ENCODE measurements at regions not wholly inside any gene's neighbourhood (a gene's known extent, or its start where the extent isn't known, plus 50 kb on each side); places are given as distances from the start of the nearest gene placed in this dataset.
"Not testable (repeated sequence)": the region's sequence is repeated elsewhere in the genome, so short reads cannot be mapped to it uniquely, and the experiment has no call there.

DNA sequence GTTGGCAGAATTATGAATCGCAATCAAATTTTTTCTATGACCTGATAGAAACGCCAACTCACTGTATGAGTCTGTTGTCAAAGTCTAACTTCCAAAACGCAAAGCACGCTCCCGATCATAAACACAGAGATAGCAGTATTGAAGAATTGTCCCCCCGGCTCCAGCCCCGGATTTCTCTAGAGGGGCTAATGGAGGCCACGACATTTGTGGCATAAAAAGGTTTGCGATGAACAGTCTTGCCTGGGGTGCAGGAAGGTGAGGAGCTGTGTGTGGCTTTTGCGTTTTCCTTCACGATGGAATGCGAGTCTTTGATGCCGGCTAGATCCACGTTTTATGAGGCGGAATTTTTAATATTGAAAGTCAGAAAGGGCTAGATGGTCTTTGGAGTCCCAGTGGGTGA lies 183.0 kb downstream of the CRLF2 start:
- Mint-ChIP-seq H3K27ac (no peak overlapping the region), H3K36me3 (ENCODE audit: insufficient read depth) (peaks cover 4% of the 10 kb centered on the region), H3K9me3 (peaks cover 0 to 12% of the 10 kb centered on the region in 2 donors), H3K27me3 (peaks cover 0 to 10% of the 10 kb centered on the region in 2 donors), H3K4me1 (ENCODE audit: low read depth in 2 of 2) (peaks cover 11% of the 10 kb centered on the region in 2 donors), H3K4me3 (no peak overlapping the region)
- ATAC-seq (replicated peaks) (no peak), DNase-seq (no peak)

DNA sequence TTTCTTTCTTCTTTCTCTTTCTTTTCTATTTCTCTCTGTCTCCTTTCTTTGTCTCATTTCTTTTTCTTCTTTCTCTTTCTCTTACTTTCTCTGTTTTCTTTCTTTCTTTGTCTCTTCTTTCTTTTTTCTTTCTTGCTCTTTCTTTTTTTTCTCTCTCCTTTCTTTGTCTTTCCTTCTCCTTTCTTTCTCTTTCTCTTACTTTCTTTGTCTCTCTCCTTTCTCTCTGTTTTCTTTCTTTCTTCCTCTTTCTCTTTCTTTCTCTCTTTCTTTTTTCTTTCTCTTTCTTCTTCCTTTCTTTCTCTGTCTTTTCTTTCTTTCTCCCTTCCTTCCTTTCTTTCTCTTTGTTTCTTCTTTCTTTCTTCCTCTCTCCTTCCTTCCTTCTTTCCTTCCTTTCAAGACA lies 184.8 kb downstream of the CRLF2 start:
- H3K27me3 Mint-ChIP-seq, result peaks cover 0 to 10% of the 10 kb centered on the region in 2 donors
- peaks cover 0 to 11% of the 10 kb centered on the region in 2 donors for H3K9me3 Mint-ChIP-seq
- H3K27ac Mint-ChIP-seq, result peak overlapping the region in 1 of 2 donors; percentile 30
- ATAC-seq (replicated peaks), result no peak
- DNase-seq, result no peak
- peak overlapping the region; percentile 26 for H3K4me3 Mint-ChIP-seq
- peaks cover 4% of the 10 kb centered on the region for H3K36me3 Mint-ChIP-seq (ENCODE audit: insufficient read depth)
- peaks cover 11% of the 10 kb centered on the region in 2 donors for H3K4me1 Mint-ChIP-seq (ENCODE audit: low read depth in 2 of 2)

DNA sequence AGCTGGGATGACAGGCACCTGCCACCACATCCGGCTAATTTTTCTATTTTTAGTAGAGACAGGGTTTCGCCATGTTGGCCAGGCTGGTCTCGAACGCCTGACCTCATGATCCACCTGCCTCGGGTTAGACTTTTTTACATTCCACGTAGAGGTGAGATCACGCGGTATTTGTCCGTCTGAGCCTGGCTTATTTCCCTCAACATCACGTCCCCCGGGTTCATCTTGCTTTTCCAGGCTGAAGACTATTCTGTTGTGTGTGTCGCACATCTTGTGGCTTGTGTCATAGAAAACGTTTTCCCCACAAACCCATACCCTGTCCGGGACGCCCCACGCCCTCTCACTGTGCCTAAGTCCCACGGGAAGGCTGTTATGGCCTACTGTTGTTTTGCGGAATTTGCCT lies 185.3 kb downstream of the CRLF2 start:
- H3K27me3 Mint-ChIP-seq, result peaks cover 0 to 10% of the 10 kb centered on the region in 2 donors
- no peak for ATAC-seq (replicated peaks)

DNA sequence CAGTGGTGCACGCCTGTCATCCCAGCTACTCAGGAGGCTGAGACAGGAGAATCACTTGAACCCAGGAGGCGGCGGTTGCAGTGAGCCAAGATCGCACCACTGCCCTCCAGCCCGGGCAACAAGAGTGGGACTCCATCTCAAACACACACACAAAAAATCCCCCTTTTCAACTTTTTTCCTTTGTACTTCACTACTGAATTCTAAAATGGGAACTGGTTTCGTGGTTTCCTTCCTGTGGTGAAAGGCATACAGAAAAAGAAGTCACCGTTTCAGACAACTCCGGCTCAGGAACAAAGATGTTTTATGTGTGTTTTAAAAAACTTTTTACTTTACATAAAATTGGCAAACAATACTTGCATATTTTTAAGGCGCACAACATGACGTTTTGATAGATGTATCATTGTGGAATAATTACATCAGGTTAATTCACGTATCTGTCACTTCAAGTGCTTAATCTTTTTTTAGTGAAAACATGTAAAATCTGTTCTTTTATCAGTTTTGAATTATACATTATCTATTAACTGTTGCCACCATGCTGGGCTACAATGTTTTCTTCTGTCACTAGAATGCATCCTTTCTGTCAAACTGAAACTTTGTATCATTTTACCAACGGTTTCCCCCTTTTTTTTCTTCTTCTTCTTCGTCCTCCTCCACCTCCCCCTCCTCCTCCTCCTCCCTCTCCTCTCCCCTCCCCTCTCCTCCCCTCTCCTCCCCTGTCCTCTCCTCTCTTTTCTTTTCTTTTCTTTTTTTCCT lies 186.0 kb downstream of the CRLF2 start:
- Mint-ChIP-seq H3K9me3 (peaks cover 0 to 11% of the 10 kb centered on the region in 2 donors), H3K36me3 (ENCODE audit: insufficient read depth) (peaks cover 4% of the 10 kb centered on the region), H3K27ac (peak overlapping the region in 1 of 2 donors; percentile 44), H3K4me1 (ENCODE audit: low read depth in 2 of 2) (peaks cover 11% of the 10 kb centered on the region in 2 donors), H3K4me3 (peak overlapping the region; percentile 26), H3K27me3 (peaks cover 0 to 10% of the 10 kb centered on the region in 2 donors)
- ATAC-seq (replicated peaks) (no peak), DNase-seq (no peak)

More for the DNA sequence above, 185.3 kb downstream of the CRLF2 start:
- H3K36me3 Mint-ChIP-seq (ENCODE audit: insufficient read depth), result peaks cover 4% of the 10 kb centered on the region
- peaks cover 0 to 11% of the 10 kb centered on the region in 2 donors for H3K9me3 Mint-ChIP-seq
- peaks cover 11% of the 10 kb centered on the region in 2 donors for H3K4me1 Mint-ChIP-seq (ENCODE audit: low read depth in 2 of 2)
- DNase-seq, result no peak
- peak overlapping the region; percentile 26 for H3K4me3 Mint-ChIP-seq
- H3K27ac Mint-ChIP-seq, result peak overlapping the region in 1 of 2 donors; percentile 30

DNA sequence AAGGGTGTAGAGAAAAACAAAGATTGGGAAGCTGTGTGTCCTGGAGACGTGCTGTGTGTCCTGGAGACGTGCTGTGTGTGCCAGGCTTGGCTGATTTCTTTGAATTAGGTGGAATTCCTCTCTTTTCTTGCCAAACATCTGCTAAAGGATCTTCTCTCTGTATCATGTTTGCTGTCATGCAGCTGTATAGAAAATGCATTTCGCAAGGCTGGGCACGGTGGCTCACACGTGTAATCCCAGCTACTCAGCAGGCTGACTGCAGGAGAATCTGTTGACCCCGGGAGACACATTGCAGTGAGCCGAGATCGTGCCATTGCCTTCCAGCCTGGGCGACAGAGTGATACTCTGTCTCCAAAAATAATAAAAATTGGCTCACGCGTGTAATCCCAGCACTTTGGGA lies 187.0 kb downstream of the CRLF2 start:
- ATAC-seq (replicated peaks), result no peak
- H3K9me3 Mint-ChIP-seq, result peaks cover 0 to 8% of the 10 kb centered on the region in 2 donors
- H3K27me3 Mint-ChIP-seq, result peaks cover 0 to 10% of the 10 kb centered on the region in 2 donors
- no peak overlapping the region for H3K4me3 Mint-ChIP-seq
- DNase-seq, result no peak
- H3K27ac Mint-ChIP-seq, result no peak overlapping the region
- H3K4me1 Mint-ChIP-seq (ENCODE audit: low read depth in 2 of 2), result peaks cover 11% of the 10 kb centered on the region in 2 donors
- H3K36me3 Mint-ChIP-seq (ENCODE audit: insufficient read depth), result peaks cover 4% of the 10 kb centered on the region

DNA sequence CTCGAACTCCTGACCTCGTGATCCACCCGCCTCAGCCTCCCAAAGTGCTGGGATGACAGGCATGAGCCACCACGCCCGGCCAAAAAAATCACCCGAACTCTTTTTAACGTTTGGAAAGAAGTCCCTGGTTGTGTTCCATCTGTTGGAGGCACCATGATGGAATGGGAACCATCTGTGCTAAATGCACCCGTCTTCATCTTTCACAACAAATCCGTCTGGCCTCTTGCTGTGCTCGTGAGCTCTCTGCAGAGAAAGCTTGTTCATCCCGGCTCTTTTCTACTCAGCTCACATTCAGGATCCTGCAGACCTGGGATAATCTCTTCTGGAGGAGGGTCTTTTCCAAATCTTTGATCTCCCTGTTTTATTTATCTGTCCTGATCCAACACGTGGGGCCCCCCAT lies 188.8 kb downstream of the CRLF2 start:
- no peak for ATAC-seq (replicated peaks)
- DNase-seq, result no peak
- Mint-ChIP-seq H3K27me3 (peaks cover 0 to 10% of the 10 kb centered on the region in 2 donors), H3K27ac (no peak overlapping the region), H3K9me3 (peaks cover 0 to 6% of the 10 kb centered on the region in 2 donors), H3K36me3 (ENCODE audit: insufficient read depth) (peaks cover 4% of the 10 kb centered on the region), H3K4me1 (ENCODE audit: low read depth in 2 of 2) (peaks cover 11% of the 10 kb centered on the region in 2 donors), H3K4me3 (peak overlapping the region in 1 of 2 donors; percentile 5)

DNA sequence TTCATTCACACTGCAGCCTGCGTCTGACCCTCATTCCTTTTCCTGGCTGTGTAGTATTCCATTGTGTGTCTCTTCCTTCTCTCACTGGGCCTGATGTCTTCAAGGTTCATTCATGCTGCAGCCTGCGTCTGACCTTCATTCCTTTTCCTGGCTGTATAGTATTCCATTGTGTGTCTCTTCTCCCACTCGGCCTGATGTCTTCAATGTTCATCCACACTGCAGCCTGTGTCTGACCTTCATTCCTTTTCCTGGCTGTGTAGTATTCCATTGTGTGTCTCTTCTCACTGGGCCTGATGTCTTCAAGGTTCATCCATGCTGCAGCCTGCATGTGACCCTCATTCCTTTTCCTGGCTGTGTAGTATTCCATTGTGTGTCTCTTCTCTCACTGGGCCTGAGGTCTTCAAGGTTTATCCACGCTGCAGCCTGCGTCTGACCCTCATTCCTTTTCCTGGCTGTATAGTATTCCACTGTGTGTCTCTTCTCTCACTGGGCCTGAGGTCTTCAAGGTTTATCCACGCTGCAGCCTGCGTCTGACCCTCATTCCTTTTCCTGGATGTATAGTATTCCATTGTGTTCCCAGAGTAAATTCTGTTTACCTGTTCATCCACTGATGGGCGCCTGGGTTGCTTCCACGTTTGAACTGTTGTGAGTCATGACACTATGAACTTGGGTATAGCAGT lies 191.0 kb downstream of the CRLF2 start:
- not testable (repeated sequence) for H3K27ac Mint-ChIP-seq; H3K9me3 Mint-ChIP-seq; ATAC-seq (replicated peaks); H3K4me1 Mint-ChIP-seq (ENCODE audit: low read depth in 2 of 2); H3K27me3 Mint-ChIP-seq; H3K4me3 Mint-ChIP-seq; DNase-seq; H3K36me3 Mint-ChIP-seq (ENCODE audit: insufficient read depth)

DNA sequence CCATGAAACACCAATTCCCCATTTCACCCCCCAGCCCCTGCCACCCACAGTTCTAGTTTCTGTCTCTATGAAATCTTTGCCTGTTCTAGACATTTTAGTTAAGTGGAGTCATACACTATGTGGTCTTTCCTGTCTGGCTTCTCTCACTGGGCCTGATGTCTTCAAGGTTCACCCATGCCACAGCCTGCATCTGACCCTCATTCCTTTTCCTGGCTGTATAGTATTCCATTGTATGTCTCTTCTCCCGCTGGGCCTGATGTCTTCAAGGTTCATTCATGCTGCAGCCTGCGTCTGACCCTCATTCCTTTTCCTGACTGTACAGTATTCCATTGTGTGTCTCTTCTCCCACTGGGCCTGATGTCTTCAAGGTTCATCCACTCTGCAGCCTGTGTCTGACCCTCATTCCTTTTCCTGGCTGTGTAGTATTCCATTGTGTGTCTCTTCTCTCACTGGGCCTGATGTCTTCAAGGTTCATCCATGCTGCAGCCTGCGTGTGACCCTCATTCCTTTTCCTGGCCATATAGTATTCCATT lies 191.7 kb downstream of the CRLF2 start:
- DNase-seq (no peak), ATAC-seq (replicated peaks) (no peak)
- H3K4me3 Mint-ChIP-seq, result no peak overlapping the region
- peaks cover 0 to 4% of the 10 kb centered on the region in 2 donors for H3K9me3 Mint-ChIP-seq
- no peak overlapping the region for H3K27ac Mint-ChIP-seq
- H3K36me3 Mint-ChIP-seq (ENCODE audit: insufficient read depth), result no peaks in the 10 kb centered on the region
- H3K27me3 Mint-ChIP-seq, result no peaks in the 10 kb centered on the region
- no peaks in the 10 kb centered on the region for H3K4me1 Mint-ChIP-seq (ENCODE audit: low read depth in 2 of 2)

DNA sequence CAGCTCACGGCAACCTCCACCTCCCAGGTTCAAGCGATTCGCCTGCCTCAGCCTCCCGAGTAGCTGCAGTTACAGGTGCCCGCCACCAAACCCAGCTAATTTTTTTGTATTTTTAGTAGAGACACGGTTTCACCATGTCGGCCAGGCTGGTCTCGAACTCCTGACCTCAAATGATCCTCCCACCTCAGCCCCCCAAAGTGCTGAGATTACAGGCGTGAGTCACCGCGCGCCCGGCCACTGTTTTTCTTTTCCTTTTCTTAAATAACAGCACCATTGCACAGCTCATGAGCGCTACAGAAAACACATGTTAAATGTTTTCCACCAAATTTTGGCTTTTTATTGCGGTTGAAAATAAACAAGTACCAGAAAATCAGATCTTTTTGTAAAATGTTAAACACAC lies 195.5 kb downstream of the CRLF2 start:
- not testable (repeated sequence) for H3K9me3 Mint-ChIP-seq; H3K4me1 Mint-ChIP-seq (ENCODE audit: low read depth in 2 of 2); ATAC-seq (replicated peaks); H3K4me3 Mint-ChIP-seq; DNase-seq; H3K27me3 Mint-ChIP-seq; H3K36me3 Mint-ChIP-seq (ENCODE audit: insufficient read depth); H3K27ac Mint-ChIP-seq

DNA sequence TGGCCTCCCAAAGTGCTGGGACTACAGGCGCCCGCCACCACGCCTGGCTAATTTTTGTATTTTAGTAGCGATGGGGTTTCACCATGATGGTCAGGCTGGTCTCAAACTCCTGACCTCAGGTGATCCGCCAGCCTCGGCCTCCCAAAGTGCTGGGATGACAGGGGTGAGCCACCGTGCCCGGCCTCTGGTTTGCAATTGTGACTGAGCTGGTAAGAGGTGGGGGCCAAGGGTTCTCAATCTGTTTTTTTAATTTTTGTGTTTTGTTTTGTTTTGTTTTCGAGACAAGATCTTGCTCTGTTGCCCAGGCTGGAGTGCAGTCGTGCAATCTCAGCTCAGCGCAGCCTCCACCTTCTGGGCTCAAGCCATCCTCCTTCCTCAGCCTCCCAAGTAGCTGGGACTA lies 196.2 kb downstream of the CRLF2 start:
- DNase-seq; H3K36me3 Mint-ChIP-seq (ENCODE audit: insufficient read depth); ATAC-seq (replicated peaks); H3K9me3 Mint-ChIP-seq; H3K4me1 Mint-ChIP-seq (ENCODE audit: low read depth in 2 of 2); H3K27ac Mint-ChIP-seq; H3K27me3 Mint-ChIP-seq; H3K4me3 Mint-ChIP-seq: not testable (repeated sequence)

DNA sequence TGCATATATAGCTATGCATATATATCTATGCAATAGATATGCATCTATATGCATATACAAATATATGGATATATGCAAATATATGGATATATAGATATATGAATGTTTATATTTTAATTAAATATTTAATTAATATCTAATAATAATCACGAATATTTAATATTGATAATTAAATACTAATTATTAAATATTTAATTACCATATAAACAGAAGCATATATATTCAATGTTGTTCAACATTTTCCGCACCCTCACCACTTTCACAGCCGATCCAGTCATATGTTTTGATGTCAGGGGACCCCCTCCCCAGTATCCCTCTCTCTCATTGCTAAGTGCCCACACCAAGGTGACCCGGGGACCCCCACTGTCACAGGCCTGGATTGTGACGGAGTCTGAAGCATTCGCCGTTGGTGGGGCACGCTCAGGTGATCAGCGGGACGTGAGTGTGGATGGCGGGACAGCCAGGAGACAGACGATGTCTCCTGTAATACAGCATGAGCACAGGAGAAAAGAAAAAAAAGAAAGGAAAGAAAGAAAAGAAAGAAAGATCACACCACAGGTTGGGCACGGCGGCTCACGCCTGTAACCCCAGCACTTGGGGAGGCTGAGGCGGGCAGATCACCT lies 199.7 kb downstream of the CRLF2 start:
- Mint-ChIP-seq H3K36me3 (ENCODE audit: insufficient read depth) (peaks cover 3% of the 10 kb centered on the region), H3K27me3 (no peaks in the 10 kb centered on the region), H3K9me3 (peaks cover 6 to 7% of the 10 kb centered on the region in 2 donors), H3K27ac (no peak overlapping the region), H3K4me1 (ENCODE audit: low read depth in 2 of 2) (no peaks in the 10 kb centered on the region), H3K4me3 (no peak overlapping the region)
- no peak for ATAC-seq (replicated peaks)
- DNase-seq, result no peak

DNA sequence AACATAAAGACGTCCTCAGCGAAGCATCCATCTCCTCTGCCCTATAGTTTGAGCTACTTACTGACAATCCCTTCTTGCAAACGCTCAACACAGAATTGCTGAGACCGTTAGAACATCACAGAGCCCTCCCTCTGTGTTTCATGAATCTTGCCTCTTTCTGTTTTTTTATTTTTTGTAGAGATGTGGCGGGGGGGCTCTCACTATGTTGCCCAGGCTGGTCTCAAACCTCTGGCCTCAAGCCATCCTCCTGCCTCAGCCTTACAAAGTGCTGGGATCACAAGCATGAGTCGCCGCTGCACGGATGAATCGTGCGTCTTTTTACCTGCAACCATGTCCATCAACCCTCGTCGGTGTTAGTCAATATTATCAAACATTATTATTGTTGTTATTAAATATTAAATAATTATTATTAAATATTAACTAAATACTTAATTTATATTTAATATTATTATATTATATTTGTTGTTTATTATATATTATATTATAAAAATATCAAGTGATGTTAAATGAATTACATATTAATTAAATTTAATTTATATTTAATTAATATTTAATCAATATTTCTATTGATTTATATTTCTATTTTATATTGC lies 200.7 kb downstream of the CRLF2 start:
- Mint-ChIP-seq H3K4me3 (no peak overlapping the region), H3K36me3 (ENCODE audit: insufficient read depth) (peaks cover 3% of the 10 kb centered on the region), H3K4me1 (ENCODE audit: low read depth in 2 of 2) (no peaks in the 10 kb centered on the region), H3K27me3 (no peaks in the 10 kb centered on the region), H3K27ac (no peak overlapping the region), H3K9me3 (peaks cover 6 to 7% of the 10 kb centered on the region in 2 donors)
- no peak for DNase-seq
- ATAC-seq (replicated peaks), result no peak

DNA sequence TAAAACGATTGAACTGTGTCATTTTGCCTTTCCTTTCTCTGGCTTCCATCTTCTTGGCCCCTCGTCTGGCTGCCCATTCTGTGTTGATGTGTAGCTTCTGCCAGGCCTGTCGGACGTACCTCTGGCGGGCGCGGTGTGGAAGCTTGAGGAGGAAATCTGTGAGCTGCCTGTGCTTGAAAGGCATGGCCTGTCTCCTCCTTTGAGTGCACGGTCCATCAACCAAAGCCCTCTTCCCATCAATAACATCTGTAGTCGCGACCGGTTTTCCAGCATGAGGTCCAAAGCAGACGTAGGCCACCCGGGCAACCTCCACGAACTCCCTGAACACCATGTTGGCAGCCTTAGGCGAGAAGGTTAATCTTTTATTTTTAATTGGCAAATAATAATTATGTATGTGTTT lies 202.7 kb downstream of the CRLF2 start:
- H3K4me3 Mint-ChIP-seq, result no peak overlapping the region
- no peak overlapping the region for H3K27ac Mint-ChIP-seq
- ATAC-seq (replicated peaks) (no peak), DNase-seq (no peak)
- no peaks in the 10 kb centered on the region for H3K4me1 Mint-ChIP-seq (ENCODE audit: low read depth in 2 of 2)
- peaks cover 3% of the 10 kb centered on the region for H3K36me3 Mint-ChIP-seq (ENCODE audit: insufficient read depth)
- no peaks in the 10 kb centered on the region for H3K27me3 Mint-ChIP-seq
- H3K9me3 Mint-ChIP-seq, result peaks cover 5 to 6% of the 10 kb centered on the region in 2 donors
